Endothelial cell of umbilical vein (primary cell): ENCODE measurements at regions not wholly inside any gene's neighbourhood (a gene's known extent, or its start where the extent isn't known, plus 50 kb on each side); places are given as distances from the start of the nearest gene placed in this dataset.

Experiments
- BruUV-seq: library from RNA; stranded (reverse); fragments of 400-500 nt; replicated peaks from 2 replicates; lab custom pipeline; 2021; lab: Mats Ljungman, UMichigan
- CTCF ChIA-PET: fragments of 300-600, 350-600 bp; sonication (Branson Sonifier 250); formaldehyde crosslinking; loops from one replicate; lab custom pipeline; 2021; ENCODE audit warnings: antibody characterized with exemption, inconsistent platforms; lab: Charles Lee
- POLR2A ChIA-PET: fragments of 300-600, 350-600 bp; sonication (Branson Sonifier 250); formaldehyde crosslinking; loops from one replicate; lab custom pipeline; 2021; ENCODE audit warnings: antibody characterized with exemption, inconsistent platforms; lab: Charles Lee
- DNase-seq: peaks from one replicate; pipeline ENCODE4 v3.0.0-alpha.2; 2011; ENCODE audit warnings: low read depth, low spot score
- FAIRE-seq: peaks from 2 replicates; lab custom pipeline; 2011; peaks lifted over from hg19 to GRCh38; lab: Jason Lieb, UNC
- H2AFZ ChIP-seq: 2 replicates; pipeline ENCODE4 v1.6.0; 2012; ENCODE audit warnings: low read depth, low read length, control low read depth, inconsistent platforms
- H3K27ac ChIP-seq: 2 replicates; pipeline ENCODE4 v1.5.1; 2011; ENCODE audit warnings: low read depth, mild to moderate bottlenecking, control low read depth, low read length, moderate library complexity; ENCODE audit not compliant: insufficient read depth
- H3K27me3 ChIP-seq, 2 experiments: 2 replicates each; pipeline versions ENCODE4 v1.6.0 to v1.6.1; 2011; ENCODE audit warnings: low read length in 2 of 2, mixed read lengths in 1 of 2; ENCODE audit not compliant: control insufficient read depth in 2 of 2, insufficient read depth in 2 of 2
- H3K36me3 ChIP-seq, 2 experiments: 2 replicates in 1 of 2; 3 replicates in 1 of 2; pipeline ENCODE4 v1.5.1; 2011; ENCODE audit warnings: low read length in 2 of 2, mild to moderate bottlenecking in 1 of 2, moderate library complexity in 1 of 2; ENCODE audit not compliant: control insufficient read depth in 2 of 2, insufficient read depth in 2 of 2; ENCODE audit errors: extremely low read depth in 1 of 2
- H3K4me1 ChIP-seq: 3 replicates; pipeline ENCODE4 v1.5.1; 2011; ENCODE audit warnings: mild to moderate bottlenecking, low read length; ENCODE audit not compliant: control insufficient read depth, insufficient read depth; ENCODE audit errors: extremely low read depth
- H3K4me2 ChIP-seq: 2 replicates; pipeline ENCODE4 v1.6.1; 2011; ENCODE audit warnings: low read length, control low read depth, mixed read lengths; ENCODE audit not compliant: insufficient read depth
- H3K4me3 ChIP-seq, 3 experiments: fragments of 200-600 bp in 1 of 3; sonication (generic), shearing (Covaris generic) in 1 of 3; replicated peaks in 1 of 3; 2 replicates each; pipeline ENCODE4 v1.5.1; 2011 to 2016; ENCODE audit warnings: control low read depth in 3 of 3, low read length in 3 of 3, mild to moderate bottlenecking in 2 of 3, inconsistent platforms in 1 of 3, low read depth in 1 of 3, moderate library complexity in 1 of 3; ENCODE audit not compliant: insufficient read depth in 1 of 3
- H3K79me2 ChIP-seq: 2 replicates; pipeline ENCODE4 v1.6.0; 2012; ENCODE audit warnings: low read length, inconsistent platforms; ENCODE audit not compliant: control insufficient read depth, insufficient read depth
- H3K9ac ChIP-seq: replicated peaks from 2 replicates; pipeline ENCODE3; 2011; ENCODE audit warnings: low read length, control low read depth; ENCODE audit not compliant: insufficient read depth; ENCODE audit errors: extremely low read depth
- H3K9me1 ChIP-seq: replicated peaks from 3 replicates; pipeline ENCODE4 v1.6.0; 2011; ENCODE audit warnings: mild to moderate bottlenecking, low read length; ENCODE audit not compliant: control insufficient read depth, insufficient read depth; ENCODE audit errors: extremely low read depth
- H3K9me3 ChIP-seq: replicated peaks from 2 replicates; pipeline ENCODE4 v1.5.1; 2012; ENCODE audit warnings: low read length, inconsistent platforms; ENCODE audit not compliant: control insufficient read depth, insufficient read depth
- H4K20me1 ChIP-seq: replicated peaks from 2 replicates; pipeline ENCODE3; 2011; ENCODE audit warnings: mild to moderate bottlenecking, low read length; ENCODE audit not compliant: control insufficient read depth, insufficient read depth; ENCODE audit errors: extremely low read depth
- CTCF ChIP-seq, 2 donors: IDR thresholded peaks; 1 replicate in 1 of 2; 2 replicates in 1 of 2; pipeline ENCODE4 v1.5.1; 2011; ENCODE audit warnings: low read length in 2 of 2, mild to moderate bottlenecking in 2 of 2, moderate library complexity in 2 of 2, control low read depth in 1 of 2, inconsistent platforms in 1 of 2, low read depth in 1 of 2; ENCODE audit not compliant: insufficient read depth in 1 of 2; ENCODE audit errors: extremely low read depth in 1 of 2
- EZH2 ChIP-seq: IDR thresholded peaks from 2 replicates; pipeline ENCODE4 v1.6.1; 2012; ENCODE audit warnings: borderline replicate concordance, low read depth, mild to moderate bottlenecking, moderate library complexity, low read length, inconsistent platforms; ENCODE audit not compliant: severe bottlenecking
- FOS ChIP-seq: IDR thresholded peaks from 2 replicates; pipeline ENCODE4 v1.6.1; 2011; ENCODE audit warnings: mild to moderate bottlenecking, low read length, moderate library complexity, borderline replicate concordance; ENCODE audit not compliant: insufficient read depth
- GATA2 ChIP-seq: IDR thresholded peaks from 2 replicates; pipeline ENCODE4 v1.7.0; 2011; ENCODE audit warnings: low read depth, mild to moderate bottlenecking, moderate library complexity, mixed read lengths, low read length; ENCODE audit not compliant: insufficient read length, insufficient read depth
- JUN ChIP-seq: IDR thresholded peaks from 2 replicates; pipeline ENCODE4 v1.6.1; 2011; ENCODE audit warnings: borderline replicate concordance, low read depth; ENCODE audit not compliant: insufficient read length, insufficient read depth
- MAX ChIP-seq: IDR thresholded peaks from 2 replicates; pipeline ENCODE4 v1.6.1; 2011; ENCODE audit not compliant: insufficient read depth, insufficient read length
- MYC ChIP-seq: IDR thresholded peaks from one replicate; pipeline ENCODE4 v1.6.1; 2011; ENCODE audit warnings: mild to moderate bottlenecking, low read depth, low read length
- POLR2A ChIP-seq: IDR thresholded peaks from 2 replicates; pipeline ENCODE4 v1.6.1; 2012; ENCODE audit warnings: low read depth, mild to moderate bottlenecking, control low read depth, low read length
- POLR2AphosphoS5 ChIP-seq: IDR thresholded peaks from 2 replicates; pipeline ENCODE4 v1.6.1; 2012; ENCODE audit warnings: low read depth, mild to moderate bottlenecking, control low read depth, low read length, moderate library complexity; ENCODE audit not compliant: insufficient read depth
- dilution Hi-C: fragments of 300-500 bp; cut with MboI; formaldehyde crosslinking; loops from one replicate; pipeline ENCODE4 v1.15.0; 2019; ENCODE audit warnings: low sequenced_read_pairs; ENCODE audit not compliant: extremely low pct_ligation_motif_present
- intact Hi-C: fragments of 100-400 bp; cut with micrococcal nuclease; formaldehyde crosslinking; loops from one replicate; pipeline ENCODE4 v1.10.0; 2022

GRCh38 chr2:147647816-147648215 is 197.0 kb upstream of the ACVR2A start:
- Histone ChIP-seq H3K27ac (no peak overlapping the region), H3K4me3 (no peak overlapping the region), H3K9ac (no peak overlapping the region), H2AFZ (no peak overlapping the region), H3K27me3 (no peaks in the 10 kb centered on the region), H3K9me1 (no peaks in the 10 kb centered on the region), H3K4me2 (no peak overlapping the region), H4K20me1 (no peaks in the 10 kb centered on the region), H3K4me1 (no peaks in the 10 kb centered on the region), H3K9me3 (no peaks in the 10 kb centered on the region), H3K79me2 (no peaks in the 10 kb centered on the region), H3K36me3 (no peaks in the 10 kb centered on the region)
- CTCF ChIA-PET: no interaction called here
- BruUV-seq: no TSS peak
- DNase-seq: no peak
- dilution Hi-C loops: no loop called here
- intact Hi-C loops: no loop called here
- POLR2A ChIA-PET: no interaction called here
- FAIRE-seq: no peak
- TF ChIP-seq FOS (no peak), GATA2 (no peak), EZH2 (no peak), MAX (no peak), CTCF (IDR thresholded peaks at IDR 0.05; ENCODE audit: extremely low read depth in 1 of 2, insufficient read depth in 1 of 2, low read depth in 1 of 2, low read length in 2 of 2) (no peak), POLR2A (no peak), JUN (no peak), MYC (no peak), POLR2AphosphoS5 (no peak)
